ENCODE measurements at regions not wholly inside any gene's neighbourhood (a gene's known extent, or its start where the extent isn't known, plus 50 kb on each side); places are given as distances from the start of the nearest gene placed in this dataset.

- Histone ChIP-seq H2BK15ac (ENCODE audit: low read length) (no peak overlapping the region), H3K56ac (replicated peaks; ENCODE audit: insufficient read length, low read depth, low read length) (no peak overlapping the region), H2BK5ac (ENCODE audit: low read depth, low read length) (no peak overlapping the region), H3K4me1 (replicated peaks in 1 of 4; ENCODE audit: control insufficient read depth in 3 of 4, insufficient read depth in 4 of 4, low read length in 3 of 4) (no peaks in the 10 kb centered on the region), H3K27ac (ENCODE audit: low read depth, low read length) (no peak overlapping the region), H2BK120ac (replicated peaks; ENCODE audit: low read depth, low read length) (no peak overlapping the region), H3K23me2 (ENCODE audit: low read depth, low read length) (no peaks in the 10 kb centered on the region), H2AFZ (ENCODE audit: low read length) (no peak overlapping the region), H3K4ac (replicated peaks; ENCODE audit: insufficient read length, low read depth, low read length) (no peak overlapping the region), H4K5ac (ENCODE audit: insufficient read length, low read depth, low read length) (no peak overlapping the region), H2BK12ac (ENCODE audit: low read depth, low read length) (no peak overlapping the region), H3K14ac (ENCODE audit: insufficient read length) (no peak overlapping the region), H2AK5ac (ENCODE audit: low read depth, low read length) (no peak overlapping the region), H4K8ac (ENCODE audit: extremely low read depth, insufficient read depth, low read length) (no peak overlapping the region), H3K18ac (ENCODE audit: extremely low read depth, low read length) (no peak overlapping the region), H2BK20ac (ENCODE audit: low read length) (no peak overlapping the region), H4K20me1 (replicated peaks in 1 of 2; ENCODE audit: control insufficient read depth in 1 of 2, insufficient read depth in 2 of 2, low read length in 2 of 2) (no peaks in the 10 kb centered on the region), H3K9ac (replicated peaks in 1 of 4; ENCODE audit: extremely low read depth in 1 of 4, low read depth in 3 of 4, low read length in 3 of 4) (no peak overlapping the region), H3K27me3 (replicated peaks in 1 of 4; ENCODE audit: control insufficient read depth in 3 of 4, extremely low read depth in 1 of 4, insufficient read depth in 3 of 4, low read length in 3 of 4) (no peaks in the 10 kb centered on the region), H4K91ac (replicated peaks; ENCODE audit: insufficient read length, low read length) (no peak overlapping the region), H3K4me2 (ENCODE audit: insufficient read depth in 1 of 2, low read depth in 2 of 2, low read length in 2 of 2) (no peak overlapping the region), H3K23ac (ENCODE audit: insufficient read length) (no peak overlapping the region), H3K36me3 (ENCODE audit: control insufficient read depth in 2 of 4, insufficient read depth in 4 of 4, low read length in 3 of 4) (no peaks in the 10 kb centered on the region), H3K9me3 (ENCODE audit: insufficient read depth in 2 of 2, low read depth in 1 of 2, low read length in 1 of 2) (no peaks in the 10 kb centered on the region), H3K4me3 (ENCODE audit: extremely low read depth in 1 of 4, insufficient read depth in 2 of 4, low read depth in 3 of 4, low read length in 4 of 4) (no peak overlapping the region), H3K79me2 (ENCODE audit: control insufficient read depth in 1 of 2, insufficient read depth in 2 of 2, low read length in 2 of 2) (no peaks in the 10 kb centered on the region), H3K79me1 (ENCODE audit: low read depth, low read length) (no peaks in the 10 kb centered on the region)
- ChIA-PET POLR2A (ENCODE audit: partially characterized antibody) (no interaction called here), CTCF (ENCODE audit: partially characterized antibody) (interaction anchor here (0.6 kb wide), 1 partner anchor 92 kb away, joined by 3 read pairs; no protein-coding TSS in a partner anchor)
- FAIRE-seq (no peak), DNase-seq (ENCODE audit: low read depth in 1 of 2, low spot score in 2 of 2) (no peak)
- 90% methylated on average over 4 of the region's 4 CpGs; no CpG with 5 or more reads in 1 of the 2 experiments for WGBS, 2 experiments (ENCODE audit: extremely low coverage in 1 of 2, insufficient coverage in 1 of 2, insufficient read length in 1 of 2, insufficient replicate concordance in 2 of 2, low coverage in 1 of 2, low lambda C conversion rate in 2 of 2, missing lambda C conversion rate in 1 of 2)
- TF ChIP-seq SIRT6 (IDR thresholded peaks at IDR 0.05; ENCODE audit: low read length), result no peak
- no peak for TF ChIP-seq POLR2AphosphoS5 (IDR thresholded peaks at IDR 0.05; ENCODE audit: low read depth, low read length)
- TF ChIP-seq CHD2 (IDR thresholded peaks at IDR 0.05; ENCODE audit: low read length), result no peak
- TF ChIP-seq CREB1 (IDR thresholded peaks at IDR 0.05), result no peak
- no peak for TF ChIP-seq SRF (IDR thresholded peaks at IDR 0.05; ENCODE audit: low read depth, low read length)
- TF ChIP-seq ATF2 (IDR thresholded peaks at IDR 0.05; ENCODE audit: low read length), result no peak
- TF ChIP-seq CTCF (IDR thresholded peaks at IDR 0.05; ENCODE audit: control extremely low read depth in 1 of 3, insufficient read depth in 1 of 3, low read depth in 1 of 3, low read length in 3 of 3), result no peak
- TF ChIP-seq CBX5 (IDR thresholded peaks at IDR 0.05; ENCODE audit: low read depth, low read length), result no peak
- no peak for TF ChIP-seq EP300 (IDR thresholded peaks at IDR 0.05; ENCODE audit: borderline replicate concordance in 1 of 2, low read depth in 2 of 2, low read length in 2 of 2)
- no peak for TF ChIP-seq GABPA (IDR thresholded peaks at IDR 0.05; ENCODE audit: borderline replicate concordance, insufficient read depth, low read length)
Observed at GRCh38 chr5:96252596-96252995, 180.5 kb downstream of the PCSK1 start.

All from H1 (cell line).